HCT116 (cell line): ENCODE measurements at regions not wholly inside any gene's neighbourhood (a gene's known extent, or its start where the extent isn't known, plus 50 kb on each side); places are given as distances from the start of the nearest gene placed in this dataset.

Experiments used
- ATAC-seq: fragments of 200-7000 bp; cut with Tn5 transposase; 2 replicates; pipeline ENCODE4 v1.9.1; 2020; ENCODE audit warnings: mild to moderate bottlenecking, moderate library complexity
- BruUV-seq: library from RNA; stranded (reverse); fragments of 400-500 nt; replicated peaks from 2 replicates; lab custom pipeline; 2021; lab: Mats Ljungman, UMichigan
- CTCF ChIA-PET: fragments of 300-600 bp; sonication (Branson Sonifier 250); formaldehyde crosslinking; loops from one replicate; lab custom pipeline; 2021; ENCODE audit warnings: antibody characterized with exemption; lab: Charles Lee
- POLR2A ChIA-PET: fragments of 300-600, 350-600 bp; sonication (Branson Sonifier 250); formaldehyde crosslinking; loops from one replicate; lab custom pipeline; 2021; ENCODE audit warnings: antibody characterized with exemption; lab: Charles Lee
- RAD21 ChIA-PET, 2 experiments: fragments of 300-600 bp; sonication (Branson Sonifier 250); formaldehyde crosslinking; loops; one replicate each; lab custom pipeline; 2023; ENCODE audit warnings: low total read pairs in 2 of 2; ENCODE audit not compliant: uncharacterized antibody in 2 of 2, unreplicated experiment in 2 of 2, low non-redundant PET in 1 of 2; lab: Charles Lee
- DNase-seq: peaks from one replicate; pipeline ENCODE4 v3.0.0-alpha.2; 2010; ENCODE audit warnings: low read depth, low spot score
- H2AFZ ChIP-seq: fragments of 200-600 bp; shearing (Covaris generic), sonication (generic); 2 replicates; pipeline ENCODE4 v1.6.1; 2017; ENCODE audit warnings: low read depth, mixed run types, mixed read lengths, antibody characterized with exemption, low read length; ENCODE audit not compliant: poor library complexity, severe bottlenecking
- H3K27ac ChIP-seq: 2 replicates; pipeline ENCODE4 v1.5.1; 2012; ENCODE audit warnings: low read depth, low read length
- H3K27me3 ChIP-seq: fragments of 200-600 bp; sonication (generic); 2 replicates; pipeline ENCODE4 v1.6.1; 2016; ENCODE audit warnings: mixed run types, low read length, mixed read lengths; ENCODE audit not compliant: insufficient read depth
- H3K36me3 ChIP-seq, 2 experiments: fragments of 200-500 bp in 1 of 2; fragments of 200-600 bp in 1 of 2; sonication (Bioruptor generic) in 1 of 2; sonication (generic) in 1 of 2; 2 replicates each; pipeline versions ENCODE4 v1.5.1 to v1.6.1; 2014 to 2016; ENCODE audit warnings: low read length in 2 of 2, inconsistent platforms in 1 of 2, mixed read lengths in 1 of 2, mixed run types in 1 of 2; ENCODE audit not compliant: insufficient read depth in 2 of 2, control insufficient read depth in 1 of 2
- H3K4me1 ChIP-seq, 2 experiments: fragments of 200-600 bp in 1 of 2; sonication (generic) in 1 of 2; 2 replicates each; pipeline versions ENCODE4 v1.5.1 to v1.6.1; 2012 to 2017; ENCODE audit warnings: low read length in 2 of 2, inconsistent platforms in 1 of 2, mild to moderate bottlenecking in 1 of 2, mixed read lengths in 1 of 2, mixed run types in 1 of 2, moderate library complexity in 1 of 2; ENCODE audit not compliant: insufficient read depth in 2 of 2, control insufficient read depth in 1 of 2
- H3K4me2 ChIP-seq: fragments of 200-600 bp; sonication (generic); 2 replicates; pipeline ENCODE4 v1.6.1; 2017; ENCODE audit warnings: mixed run types, low read length, mixed read lengths
- H3K4me3 ChIP-seq, 2 experiments: fragments of 200-600 bp in 1 of 2; sonication (generic) in 1 of 2; replicated peaks in 1 of 2; 2 replicates each; pipeline ENCODE4 v1.5.1; 2011 to 2016; ENCODE audit warnings: low read length in 2 of 2, control low read depth in 1 of 2, low read depth in 1 of 2, mild to moderate bottlenecking in 1 of 2, mixed read lengths in 1 of 2, mixed run types in 1 of 2
- H3K79me2 ChIP-seq: fragments of 200-600 bp; sonication (generic); 2 replicates; pipeline ENCODE4 v1.6.1; 2017; ENCODE audit warnings: mild to moderate bottlenecking, mixed run types, low read length, moderate library complexity, mixed read lengths; ENCODE audit not compliant: insufficient read depth
- H3K9ac ChIP-seq: fragments of 200-600 bp; sonication (generic); 2 replicates; pipeline ENCODE4 v1.6.1; 2016; ENCODE audit warnings: low read length, mixed read lengths
- H3K9me2 ChIP-seq: fragments of 200-600 bp; sonication (generic), shearing (Covaris generic); 2 replicates; pipeline ENCODE4 v1.6.1; 2017; ENCODE audit warnings: mixed run types, mild to moderate bottlenecking, moderate library complexity; ENCODE audit not compliant: insufficient read depth
- H3K9me3 ChIP-seq, 2 experiments: fragments of 200-500 bp in 1 of 2; fragments of 200-600 bp in 1 of 2; sonication (Bioruptor generic) in 1 of 2; sonication (generic) in 1 of 2; 2 replicates each; pipeline ENCODE4 v1.6.1; 2014 to 2017; ENCODE audit warnings: low read length in 2 of 2, mixed read lengths in 2 of 2, inconsistent platforms in 1 of 2, low read depth in 1 of 2, mild to moderate bottlenecking in 1 of 2, mixed run types in 1 of 2, moderate library complexity in 1 of 2; ENCODE audit not compliant: control insufficient read depth in 1 of 2, insufficient read depth in 1 of 2
- H4K20me1 ChIP-seq: fragments of 200-600 bp; sonication (generic), shearing (Covaris generic); 2 replicates; pipeline ENCODE4 v1.6.1; 2017; ENCODE audit warnings: mixed run types, mild to moderate bottlenecking, moderate library complexity; ENCODE audit not compliant: insufficient read depth
- CBX3 ChIP-seq: IDR thresholded peaks from 2 replicates; pipeline ENCODE4 v1.6.1; 2012; ENCODE audit warnings: low read depth
- ELF1 ChIP-seq: IDR thresholded peaks from 2 replicates; pipeline ENCODE4 v1.6.1; 2012; ENCODE audit warnings: low read depth, borderline replicate concordance
- FOSL1 ChIP-seq: IDR thresholded peaks from 2 replicates; pipeline ENCODE4 v1.6.1; 2012; ENCODE audit warnings: low read depth
- POLR2A ChIP-seq: IDR thresholded peaks from 2 replicates; pipeline ENCODE4 v1.7.0; 2011; ENCODE audit warnings: borderline replicate concordance; ENCODE audit not compliant: insufficient read depth, insufficient read length; ENCODE audit errors: extremely low read depth
- POLR2AphosphoS5 ChIP-seq: IDR thresholded peaks from 2 replicates; pipeline ENCODE4 v1.6.1; 2011; ENCODE audit warnings: mild to moderate bottlenecking, low read depth, low read length, moderate library complexity
- RAD21 ChIP-seq: IDR thresholded peaks from 2 replicates; pipeline ENCODE4 v1.6.1; 2012; ENCODE audit warnings: low read depth, mild to moderate bottlenecking
- SIN3A ChIP-seq: IDR thresholded peaks from 2 replicates; pipeline ENCODE4 v1.6.1; 2012; ENCODE audit warnings: low read depth
- SP1 ChIP-seq: IDR thresholded peaks from 2 replicates; pipeline ENCODE4 v1.6.1; 2012; ENCODE audit warnings: low read depth
- SRF ChIP-seq: IDR thresholded peaks from 2 replicates; pipeline ENCODE4 v1.6.1; 2012; ENCODE audit warnings: low read depth
- YY1 ChIP-seq: IDR thresholded peaks from 2 replicates; pipeline ENCODE4 v1.6.1; 2011; ENCODE audit warnings: low read length, low read depth, moderate library complexity, mild to moderate bottlenecking; ENCODE audit not compliant: insufficient replicate concordance; ENCODE audit errors: extremely low read depth
- ZFX ChIP-seq: fragments of 450-650 bp; IDR thresholded peaks from 2 replicates; pipeline ENCODE4 v1.6.1; 2017
- intact Hi-C: fragments of 100-400 bp; cut with micrococcal nuclease; formaldehyde crosslinking; loops from 2 replicates; pipeline ENCODE4 v1.10.0; 2022
- TF ChIP-seq, protein P1 (sequence below): IDR thresholded peaks from 2 replicates; pipeline ENCODE4 v1.6.1; 2012
- TF ChIP-seq, protein P2 (sequence below): IDR thresholded peaks from 2 replicates; pipeline ENCODE4 v1.6.1; 2011; ENCODE audit warnings: mild to moderate bottlenecking, low read length, moderate library complexity; ENCODE audit not compliant: insufficient replicate concordance; ENCODE audit errors: extremely low read depth

DNA sequence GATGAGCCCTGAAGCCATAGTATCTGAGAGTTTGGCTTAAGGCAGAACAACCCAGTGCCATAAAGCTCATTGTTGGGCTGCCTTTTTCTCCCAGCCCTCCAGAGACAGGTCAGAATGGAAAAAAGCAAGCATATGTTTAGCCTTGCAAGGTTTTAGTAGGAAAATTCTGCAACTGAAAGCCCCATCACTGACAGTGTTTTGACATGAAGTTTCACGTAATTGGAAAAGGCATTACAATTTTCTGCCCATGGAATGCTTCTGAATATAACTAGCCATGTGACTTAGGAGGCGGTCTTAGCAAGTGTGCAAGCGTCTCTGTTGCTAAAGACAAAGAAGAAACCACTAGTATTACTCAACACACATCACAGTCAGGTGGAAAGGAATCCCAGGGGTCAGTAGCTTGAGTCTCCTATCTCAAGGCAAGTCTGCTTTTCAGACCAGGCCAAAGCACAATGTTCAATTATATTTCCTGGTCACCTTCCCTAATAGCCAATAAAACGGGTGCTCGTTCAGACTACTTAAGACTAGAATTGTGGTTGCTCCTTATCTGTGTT, 117.6 kb downstream of the CARTPT start:
- Histone ChIP-seq H3K4me2 (no peak overlapping the region), H3K36me3 (no peaks in the 10 kb centered on the region), H3K79me2 (no peaks in the 10 kb centered on the region)
- TF ChIP-seq SIN3A = no peak
- TF ChIP-seq, protein P1, sequence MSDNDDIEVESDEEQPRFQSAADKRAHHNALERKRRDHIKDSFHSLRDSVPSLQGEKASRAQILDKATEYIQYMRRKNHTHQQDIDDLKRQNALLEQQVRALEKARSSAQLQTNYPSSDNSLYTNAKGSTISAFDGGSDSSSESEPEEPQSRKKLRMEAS = no peak
- TF ChIP-seq RAD21 = no peak
- TF ChIP-seq SRF = no peak
- no peak for TF ChIP-seq FOSL1
- no peak for TF ChIP-seq POLR2AphosphoS5
- TF ChIP-seq, protein P2, sequence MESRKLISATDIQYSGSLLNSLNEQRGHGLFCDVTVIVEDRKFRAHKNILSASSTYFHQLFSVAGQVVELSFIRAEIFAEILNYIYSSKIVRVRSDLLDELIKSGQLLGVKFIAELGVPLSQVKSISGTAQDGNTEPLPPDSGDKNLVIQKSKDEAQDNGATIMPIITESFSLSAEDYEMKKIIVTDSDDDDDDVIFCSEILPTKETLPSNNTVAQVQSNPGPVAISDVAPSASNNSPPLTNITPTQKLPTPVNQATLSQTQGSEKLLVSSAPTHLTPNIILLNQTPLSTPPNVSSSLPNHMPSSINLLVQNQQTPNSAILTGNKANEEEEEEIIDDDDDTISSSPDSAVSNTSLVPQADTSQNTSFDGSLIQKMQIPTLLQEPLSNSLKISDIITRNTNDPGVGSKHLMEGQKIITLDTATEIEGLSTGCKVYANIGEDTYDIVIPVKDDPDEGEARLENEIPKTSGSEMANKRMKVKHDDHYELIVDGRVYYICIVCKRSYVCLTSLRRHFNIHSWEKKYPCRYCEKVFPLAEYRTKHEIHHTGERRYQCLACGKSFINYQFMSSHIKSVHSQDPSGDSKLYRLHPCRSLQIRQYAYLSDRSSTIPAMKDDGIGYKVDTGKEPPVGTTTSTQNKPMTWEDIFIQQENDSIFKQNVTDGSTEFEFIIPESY = no peak
- TF ChIP-seq, all 23 proteins: peak for 0
- Histone ChIP-seq H4K20me1 (no peaks in the 10 kb centered on the region), H3K9ac (no peak overlapping the region), H3K4me1 (no peaks in the 10 kb centered on the region), H3K27me3 (no peaks in the 10 kb centered on the region), H3K4me3 (no peak overlapping the region), H3K9me2 (no peaks in the 10 kb centered on the region), H3K9me3 (no peaks in the 10 kb centered on the region; a peak in 1 of 4 replicates), H2AFZ (no peak overlapping the region), H3K27ac (no peak overlapping the region)
- no TSS peak for BruUV-seq
- no peak for DNase-seq
- intact Hi-C loops = no loop called here
- ChIA-PET CTCF (no interaction called here), RAD21 (no interaction called here), POLR2A (no interaction called here)
- no peak for ATAC-seq

DNA sequence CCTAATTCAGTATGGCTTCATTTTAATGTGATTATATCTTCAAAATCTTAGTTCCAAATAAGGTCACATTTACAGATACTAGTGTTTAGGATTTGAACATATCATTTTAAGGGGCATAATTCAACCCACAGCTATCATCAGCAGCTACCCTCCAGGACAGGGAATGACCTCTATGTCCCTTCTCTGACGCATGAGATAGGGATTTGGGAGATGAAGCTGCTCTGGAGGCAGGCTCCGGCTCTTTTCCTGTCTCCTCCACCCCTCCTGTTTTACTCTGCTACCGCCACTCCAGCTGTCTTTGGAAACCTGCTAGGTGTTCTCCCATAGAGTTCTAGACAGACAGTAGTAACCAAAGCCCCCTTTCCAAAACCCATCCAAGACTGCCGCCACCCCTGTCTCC, 119.2 kb downstream of the CARTPT start:
- no peak overlapping the region for H2AFZ ChIP-seq
- CTCF ChIA-PET = no interaction called here
- TF ChIP-seq, protein P1 = no peak
- no peak for TF ChIP-seq POLR2A
- no peak for TF ChIP-seq FOSL1
- TF ChIP-seq SP1 = no peak
- TF ChIP-seq YY1 = no peak
- TF ChIP-seq POLR2AphosphoS5 = no peak
- no peak for TF ChIP-seq ZFX
- TF ChIP-seq ELF1 = no peak
- TF ChIP-seq CBX3 = no peak
- TF ChIP-seq, all 23 proteins: peak for 0
- Histone ChIP-seq H3K79me2 (no peaks in the 10 kb centered on the region), H3K4me3 (no peak overlapping the region), H4K20me1 (no peaks in the 10 kb centered on the region), H3K27me3 (no peaks in the 10 kb centered on the region), H3K9ac (no peak overlapping the region), H3K27ac (no peak overlapping the region), H3K9me3 (no peaks in the 10 kb centered on the region; a peak in 1 of 4 replicates), H3K36me3 (no peaks in the 10 kb centered on the region), H3K4me2 (no peak overlapping the region), H3K9me2 (no peaks in the 10 kb centered on the region), H3K4me1 (no peaks in the 10 kb centered on the region)
- ChIA-PET RAD21 (no interaction called here), POLR2A (no interaction called here)
- intact Hi-C loops = no loop called here
- BruUV-seq = no TSS peak
- ATAC-seq (no peak), DNase-seq (no peak)
